Liver (tissue), 3 donors: ENCODE measurements at regions not wholly inside any gene's neighbourhood (a gene's known extent, or its start where the extent isn't known, plus 50 kb on each side); places are given as distances from the start of the nearest gene placed in this dataset.

ENCODE experiments used
- EGR1 ChIP-seq, 2 donors: IDR thresholded peaks; 2 replicates each; pipeline ENCODE4 v1.6.1; 2016 to 2018; ENCODE audit warnings: antibody characterized with exemption in 2 of 2, low read depth in 2 of 2
- GABPA ChIP-seq, 2 donors: IDR thresholded peaks in 1 of 2; conservative IDR thresholded peaks in 1 of 2; 2 replicates each; pipeline ENCODE4 v1.6.1; 2016; ENCODE audit warnings: antibody characterized with exemption in 2 of 2, mild to moderate bottlenecking in 1 of 2, moderate library complexity in 1 of 2
- JUND ChIP-seq, 2 donors: IDR thresholded peaks; 2 replicates each; pipeline ENCODE4 v1.6.1; 2016; ENCODE audit warnings: antibody characterized with exemption in 2 of 2
- RAD21 ChIP-seq, 2 donors: IDR thresholded peaks; 2 replicates each; pipeline ENCODE4 v1.6.1; 2016; ENCODE audit warnings: antibody characterized with exemption in 2 of 2, mild to moderate bottlenecking in 2 of 2
- SP1 ChIP-seq: IDR thresholded peaks from 2 replicates; pipeline ENCODE4 v1.6.1; 2018; ENCODE audit warnings: antibody characterized with exemption, mild to moderate bottlenecking
- TAF1 ChIP-seq: conservative IDR thresholded peaks from 2 replicates; pipeline ENCODE4 v1.6.1; 2016; ENCODE audit warnings: antibody characterized with exemption, mild to moderate bottlenecking
- YY1 ChIP-seq: IDR thresholded peaks from 2 replicates; pipeline ENCODE4 v1.6.1; 2016; ENCODE audit warnings: antibody characterized with exemption, mild to moderate bottlenecking
- TF ChIP-seq, protein P1 (sequence below): IDR thresholded peaks from 2 replicates; pipeline ENCODE4 v1.6.1; 2016; ENCODE audit warnings: antibody characterized with exemption
- TF ChIP-seq, protein P2 (sequence below): fragments of 150-350 bp; IDR thresholded peaks from 2 replicates; pipeline ENCODE4 v1.5.1; 2017; ENCODE audit warnings: improper control_type of control experiment, low read depth, low read length; ENCODE audit not compliant: missing input control
- TF ChIP-seq, protein P3 (sequence below): IDR thresholded peaks from 2 replicates; pipeline ENCODE4 v1.6.1; 2016; ENCODE audit warnings: antibody characterized with exemption, mild to moderate bottlenecking
- TF ChIP-seq, protein P4 (sequence below): IDR thresholded peaks from 2 replicates; pipeline ENCODE4 v1.6.1; 2016; ENCODE audit warnings: antibody characterized with exemption
- donor health status: healthy.
- donor health status: healthy.

DNA sequence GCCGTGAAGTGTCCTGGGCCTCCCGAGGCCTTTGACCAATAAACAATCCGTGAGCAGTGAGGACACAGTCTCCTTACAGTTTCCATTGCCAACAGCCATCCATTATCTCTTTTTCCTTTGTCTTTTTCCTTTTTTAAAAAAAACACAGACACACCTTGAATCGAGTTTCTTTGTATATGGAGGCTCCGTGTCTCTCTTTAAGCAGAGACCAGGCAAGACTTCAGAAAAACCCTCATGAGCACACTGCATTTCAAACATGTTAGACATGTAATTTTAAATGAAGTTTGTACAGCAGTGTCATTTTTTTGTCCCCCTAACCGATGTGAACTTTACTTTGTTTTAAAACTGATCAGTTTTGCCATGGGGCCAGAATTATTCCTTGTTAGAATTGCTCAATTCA, 111.1 kb downstream of the SPTSSA start:
- TF ChIP-seq, protein P1, sequence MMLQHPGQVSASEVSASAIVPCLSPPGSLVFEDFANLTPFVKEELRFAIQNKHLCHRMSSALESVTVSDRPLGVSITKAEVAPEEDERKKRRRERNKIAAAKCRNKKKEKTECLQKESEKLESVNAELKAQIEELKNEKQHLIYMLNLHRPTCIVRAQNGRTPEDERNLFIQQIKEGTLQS, result no peak
- TF ChIP-seq, protein P2, sequence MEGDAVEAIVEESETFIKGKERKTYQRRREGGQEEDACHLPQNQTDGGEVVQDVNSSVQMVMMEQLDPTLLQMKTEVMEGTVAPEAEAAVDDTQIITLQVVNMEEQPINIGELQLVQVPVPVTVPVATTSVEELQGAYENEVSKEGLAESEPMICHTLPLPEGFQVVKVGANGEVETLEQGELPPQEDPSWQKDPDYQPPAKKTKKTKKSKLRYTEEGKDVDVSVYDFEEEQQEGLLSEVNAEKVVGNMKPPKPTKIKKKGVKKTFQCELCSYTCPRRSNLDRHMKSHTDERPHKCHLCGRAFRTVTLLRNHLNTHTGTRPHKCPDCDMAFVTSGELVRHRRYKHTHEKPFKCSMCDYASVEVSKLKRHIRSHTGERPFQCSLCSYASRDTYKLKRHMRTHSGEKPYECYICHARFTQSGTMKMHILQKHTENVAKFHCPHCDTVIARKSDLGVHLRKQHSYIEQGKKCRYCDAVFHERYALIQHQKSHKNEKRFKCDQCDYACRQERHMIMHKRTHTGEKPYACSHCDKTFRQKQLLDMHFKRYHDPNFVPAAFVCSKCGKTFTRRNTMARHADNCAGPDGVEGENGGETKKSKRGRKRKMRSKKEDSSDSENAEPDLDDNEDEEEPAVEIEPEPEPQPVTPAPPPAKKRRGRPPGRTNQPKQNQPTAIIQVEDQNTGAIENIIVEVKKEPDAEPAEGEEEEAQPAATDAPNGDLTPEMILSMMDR, result no peak
- TF ChIP-seq RAD21 (IDR thresholded peaks at IDR 0.05) (no peak), EGR1 (IDR thresholded peaks at IDR 0.05; ENCODE audit: low read depth in 2 of 2) (no peak), YY1 (no peak), JUND (IDR thresholded peaks at IDR 0.05) (no peak), GABPA (IDR thresholded peaks at IDR 0.05 in 1 of 2, conservative IDR thresholded peaks at IDR 0.05 in 1 of 2) (no peak), SP1 (no peak), TAF1 (no peak)
- TF ChIP-seq, protein P3, sequence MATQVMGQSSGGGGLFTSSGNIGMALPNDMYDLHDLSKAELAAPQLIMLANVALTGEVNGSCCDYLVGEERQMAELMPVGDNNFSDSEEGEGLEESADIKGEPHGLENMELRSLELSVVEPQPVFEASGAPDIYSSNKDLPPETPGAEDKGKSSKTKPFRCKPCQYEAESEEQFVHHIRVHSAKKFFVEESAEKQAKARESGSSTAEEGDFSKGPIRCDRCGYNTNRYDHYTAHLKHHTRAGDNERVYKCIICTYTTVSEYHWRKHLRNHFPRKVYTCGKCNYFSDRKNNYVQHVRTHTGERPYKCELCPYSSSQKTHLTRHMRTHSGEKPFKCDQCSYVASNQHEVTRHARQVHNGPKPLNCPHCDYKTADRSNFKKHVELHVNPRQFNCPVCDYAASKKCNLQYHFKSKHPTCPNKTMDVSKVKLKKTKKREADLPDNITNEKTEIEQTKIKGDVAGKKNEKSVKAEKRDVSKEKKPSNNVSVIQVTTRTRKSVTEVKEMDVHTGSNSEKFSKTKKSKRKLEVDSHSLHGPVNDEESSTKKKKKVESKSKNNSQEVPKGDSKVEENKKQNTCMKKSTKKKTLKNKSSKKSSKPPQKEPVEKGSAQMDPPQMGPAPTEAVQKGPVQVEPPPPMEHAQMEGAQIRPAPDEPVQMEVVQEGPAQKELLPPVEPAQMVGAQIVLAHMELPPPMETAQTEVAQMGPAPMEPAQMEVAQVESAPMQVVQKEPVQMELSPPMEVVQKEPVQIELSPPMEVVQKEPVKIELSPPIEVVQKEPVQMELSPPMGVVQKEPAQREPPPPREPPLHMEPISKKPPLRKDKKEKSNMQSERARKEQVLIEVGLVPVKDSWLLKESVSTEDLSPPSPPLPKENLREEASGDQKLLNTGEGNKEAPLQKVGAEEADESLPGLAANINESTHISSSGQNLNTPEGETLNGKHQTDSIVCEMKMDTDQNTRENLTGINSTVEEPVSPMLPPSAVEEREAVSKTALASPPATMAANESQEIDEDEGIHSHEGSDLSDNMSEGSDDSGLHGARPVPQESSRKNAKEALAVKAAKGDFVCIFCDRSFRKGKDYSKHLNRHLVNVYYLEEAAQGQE, result no peak
- TF ChIP-seq, protein P4, sequence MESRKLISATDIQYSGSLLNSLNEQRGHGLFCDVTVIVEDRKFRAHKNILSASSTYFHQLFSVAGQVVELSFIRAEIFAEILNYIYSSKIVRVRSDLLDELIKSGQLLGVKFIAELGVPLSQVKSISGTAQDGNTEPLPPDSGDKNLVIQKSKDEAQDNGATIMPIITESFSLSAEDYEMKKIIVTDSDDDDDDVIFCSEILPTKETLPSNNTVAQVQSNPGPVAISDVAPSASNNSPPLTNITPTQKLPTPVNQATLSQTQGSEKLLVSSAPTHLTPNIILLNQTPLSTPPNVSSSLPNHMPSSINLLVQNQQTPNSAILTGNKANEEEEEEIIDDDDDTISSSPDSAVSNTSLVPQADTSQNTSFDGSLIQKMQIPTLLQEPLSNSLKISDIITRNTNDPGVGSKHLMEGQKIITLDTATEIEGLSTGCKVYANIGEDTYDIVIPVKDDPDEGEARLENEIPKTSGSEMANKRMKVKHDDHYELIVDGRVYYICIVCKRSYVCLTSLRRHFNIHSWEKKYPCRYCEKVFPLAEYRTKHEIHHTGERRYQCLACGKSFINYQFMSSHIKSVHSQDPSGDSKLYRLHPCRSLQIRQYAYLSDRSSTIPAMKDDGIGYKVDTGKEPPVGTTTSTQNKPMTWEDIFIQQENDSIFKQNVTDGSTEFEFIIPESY, result no peak
